ENCODE measurements at regions not wholly inside any gene's neighbourhood (a gene's known extent, or its start where the extent isn't known, plus 50 kb on each side); places are given as distances from the start of the nearest gene placed in this dataset.

GRCh38 chr3:30206051-30206450, 400.4 kb upstream of the TGFBR2 start:
- ChIA-PET CTCF (ENCODE audit: partially characterized antibody) (interaction anchor here (0.6 to 2.5 kb wide), 6 partner anchors 10 to 622 kb away, joined by 3 to 8 read pairs (median 3); no protein-coding TSS in a partner anchor), POLR2A (ENCODE audit: partially characterized antibody) (no interaction called here)
- Histone ChIP-seq H4K5ac (ENCODE audit: insufficient read length, low read depth, low read length) (no peak overlapping the region), H2AFZ (ENCODE audit: low read length) (no peak overlapping the region), H3K79me1 (ENCODE audit: low read depth, low read length) (no peaks in the 10 kb centered on the region), H2BK12ac (ENCODE audit: low read depth, low read length) (no peak overlapping the region), H3K14ac (ENCODE audit: insufficient read length) (no peak overlapping the region), H3K36me3 (ENCODE audit: control insufficient read depth in 2 of 4, insufficient read depth in 4 of 4, low read length in 3 of 4) (no peaks in the 10 kb centered on the region), H2BK5ac (ENCODE audit: low read depth, low read length) (no peak overlapping the region), H4K20me1 (replicated peaks in 1 of 2; ENCODE audit: control insufficient read depth in 1 of 2, insufficient read depth in 2 of 2, low read length in 2 of 2) (no peaks in the 10 kb centered on the region), H3K4ac (replicated peaks; ENCODE audit: insufficient read length, low read depth, low read length) (no peak overlapping the region), H2AK5ac (ENCODE audit: low read depth, low read length) (no peak overlapping the region), H4K91ac (replicated peaks; ENCODE audit: insufficient read length, low read length) (no peak overlapping the region), H3K23me2 (ENCODE audit: low read depth, low read length) (no peaks in the 10 kb centered on the region), H3K9me3 (ENCODE audit: insufficient read depth in 2 of 2, low read depth in 1 of 2, low read length in 1 of 2) (no peaks in the 10 kb centered on the region), H3K4me1 (replicated peaks in 1 of 4; ENCODE audit: control insufficient read depth in 3 of 4, insufficient read depth in 4 of 4, low read length in 3 of 4) (no peaks in the 10 kb centered on the region), H3K9ac (replicated peaks in 1 of 4; ENCODE audit: extremely low read depth in 1 of 4, low read depth in 3 of 4, low read length in 3 of 4) (no peak overlapping the region), H3K18ac (ENCODE audit: extremely low read depth, low read length) (no peak overlapping the region), H3K4me2 (ENCODE audit: insufficient read depth in 1 of 2, low read depth in 2 of 2, low read length in 2 of 2) (no peak overlapping the region), H3K56ac (replicated peaks; ENCODE audit: insufficient read length, low read depth, low read length) (no peak overlapping the region), H3K27me3 (replicated peaks in 1 of 4; ENCODE audit: control insufficient read depth in 3 of 4, extremely low read depth in 1 of 4, insufficient read depth in 3 of 4, low read length in 3 of 4) (no peaks in the 10 kb centered on the region), H4K8ac (ENCODE audit: extremely low read depth, insufficient read depth, low read length) (no peak overlapping the region), H2BK20ac (ENCODE audit: low read length) (no peak overlapping the region), H3K27ac (ENCODE audit: low read depth, low read length) (no peak overlapping the region), H3K4me3 (ENCODE audit: extremely low read depth in 1 of 4, insufficient read depth in 2 of 4, low read depth in 3 of 4, low read length in 4 of 4) (no peak overlapping the region), H2BK15ac (ENCODE audit: low read length) (no peak overlapping the region), H3K23ac (ENCODE audit: insufficient read length) (no peak overlapping the region), H2BK120ac (replicated peaks; ENCODE audit: low read depth, low read length) (no peak overlapping the region), H3K79me2 (ENCODE audit: control insufficient read depth in 1 of 2, insufficient read depth in 2 of 2, low read length in 2 of 2) (no peaks in the 10 kb centered on the region)
- 95% methylated on average over 1 of the region's 1 CpG; no CpG with 5 or more reads in 1 of the 2 experiments for WGBS, 2 experiments (ENCODE audit: extremely low coverage in 1 of 2, insufficient coverage in 1 of 2, insufficient read length in 1 of 2, insufficient replicate concordance in 2 of 2, low coverage in 1 of 2, low lambda C conversion rate in 2 of 2, missing lambda C conversion rate in 1 of 2)
- TF ChIP-seq POLR2AphosphoS5 (IDR thresholded peaks at IDR 0.05; ENCODE audit: low read depth, low read length) (no peak), E2F6 (IDR thresholded peaks at IDR 0.05) (no peak), TEAD4 (IDR thresholded peaks at IDR 0.05; ENCODE audit: low read depth, low read length) (no peak), SUZ12 (IDR thresholded peaks at IDR 0.05; ENCODE audit: low read length) (no peak), SIX5 (IDR thresholded peaks at IDR 0.05; ENCODE audit: low read depth, low read length) (no peak), CBX8 (IDR thresholded peaks at IDR 0.05; ENCODE audit: borderline replicate concordance, low read depth, low read length) (no peak), RBBP5 (IDR thresholded peaks at IDR 0.05; ENCODE audit: borderline replicate concordance, low read depth, low read length) (no peak)
- DNase-seq (ENCODE audit: low read depth in 1 of 2, low spot score in 2 of 2) (no peak), FAIRE-seq (no peak)
